B cell (primary cell): ENCODE measurements at regions not wholly inside any gene's neighbourhood (a gene's known extent, or its start where the extent isn't known, plus 50 kb on each side); places are given as distances from the start of the nearest gene placed in this dataset.

Experiments used
- ATAC-seq: fragments of 200-7000 bp; cut with Tn5 transposase; one replicate; pipeline ENCODE4 v1.10.0; 2021; ENCODE audit warnings: low read depth, mild to moderate bottlenecking, moderate number of reproducible peaks, moderate library complexity
- CTCF ChIA-PET: fragments of 350-600 bp; sonication (Branson Sonifier 250); formaldehyde crosslinking; loops from one replicate; lab custom pipeline; 2021; ENCODE audit warnings: antibody characterized with exemption, inconsistent platforms; lab: Charles Lee
- POLR2A ChIA-PET: fragments of 350-600 bp; sonication (Branson Sonifier 250); formaldehyde crosslinking; loops from one replicate; lab custom pipeline; 2021; ENCODE audit warnings: antibody characterized with exemption; lab: Charles Lee
- DNase-seq: peaks from one replicate; pipeline ENCODE4 v3.0.0; 2013
- H2AFZ ChIP-seq: 2 replicates; pipeline ENCODE4 v1.6.1; 2012; ENCODE audit warnings: mild to moderate bottlenecking, low read depth, low read length; ENCODE audit not compliant: insufficient read depth, poor library complexity, severe bottlenecking
- H3K27ac ChIP-seq, 2 donors: 1 replicate in 1 of 2; 2 replicates in 1 of 2; pipeline ENCODE4 v1.5.1; 2012 to 2013; ENCODE audit warnings: low read length in 2 of 2, mild to moderate bottlenecking in 2 of 2, moderate library complexity in 1 of 2
- H3K27me3 ChIP-seq, 4 experiments: fragments of 200-600 bp in 1 of 4; sonication (generic) in 1 of 4; replicated peaks in 1 of 4; 1 replicate in 2 of 4; 2 replicates in 2 of 4; pipeline versions ENCODE4 v1.6.1 to v1.7.0; 2013 to 2016; ENCODE audit warnings: low read length in 3 of 4, mild to moderate bottlenecking in 2 of 4, mixed read lengths in 1 of 4, moderate library complexity in 1 of 4; ENCODE audit not compliant: insufficient read depth in 4 of 4, control insufficient read depth in 3 of 4; ENCODE audit errors: control extremely low read depth in 1 of 4
- H3K36me3 ChIP-seq, 2 experiments: replicated peaks in 1 of 2; 1 replicate in 1 of 2; 2 replicates in 1 of 2; pipeline versions ENCODE4 v1.6.1 to v1.7.1; 2013; ENCODE audit warnings: low read length in 1 of 2; ENCODE audit not compliant: insufficient read depth in 2 of 2, control insufficient read depth in 1 of 2; ENCODE audit errors: control extremely low read depth in 1 of 2, extremely low read depth in 1 of 2
- H3K4me1 ChIP-seq, 2 donors: fragments of 200-600 bp in 1 of 2; sonication (generic) in 1 of 2; 1 replicate in 1 of 2; 2 replicates in 1 of 2; pipeline versions ENCODE4 v1.5.1 to v1.6.1; 2013 to 2017; ENCODE audit warnings: low read length in 2 of 2; ENCODE audit not compliant: control insufficient read depth in 2 of 2, insufficient read depth in 2 of 2
- H3K4me2 ChIP-seq: replicated peaks from 2 replicates; pipeline ENCODE3; 2012; ENCODE audit warnings: mild to moderate bottlenecking, low read depth, low read length; ENCODE audit not compliant: poor library complexity, severe bottlenecking
- H3K4me3 ChIP-seq, 5 experiments: fragments of 200-600 bp in 1 of 5; sonication (generic) in 1 of 5; 1 replicate in 3 of 5; 2 replicates in 2 of 5; pipeline versions ENCODE4 v1.5.1 to v1.7.0; 2011 to 2016; ENCODE audit warnings: low read length in 4 of 5, mild to moderate bottlenecking in 4 of 5, low read depth in 2 of 5, control low read depth in 1 of 5, moderate library complexity in 1 of 5; ENCODE audit not compliant: insufficient read depth in 1 of 5; ENCODE audit errors: control extremely low read depth in 1 of 5, extremely low read depth in 1 of 5
- H3K79me2 ChIP-seq: fragments of 200-600 bp; sonication (generic); one replicate; pipeline ENCODE4 v1.6.0; 2016; ENCODE audit warnings: low read length; ENCODE audit not compliant: control insufficient read depth, insufficient read depth
- H3K9ac ChIP-seq: fragments of 200-600 bp; sonication (generic); 2 replicates; pipeline ENCODE4 v1.6.1; 2017; ENCODE audit warnings: mild to moderate bottlenecking, low read length, moderate library complexity
- H3K9me3 ChIP-seq, 3 donors: one replicate each; pipeline versions ENCODE4 v1.6.1 to v1.7.1; 2013; ENCODE audit warnings: low read length in 2 of 3; ENCODE audit not compliant: control insufficient read depth in 2 of 3, insufficient read depth in 1 of 3; ENCODE audit errors: control extremely low read depth in 1 of 3
- H4K20me1 ChIP-seq: 2 replicates; pipeline ENCODE4 v1.6.0; 2012; ENCODE audit warnings: mild to moderate bottlenecking, low read length; ENCODE audit not compliant: insufficient read depth, control insufficient read depth, poor library complexity, severe bottlenecking
- H3K27ac Mint-ChIP-seq: one replicate; pipeline ENCODE4 v1.8.0; 2021; ENCODE audit warnings: mixed read lengths
- H3K27me3 Mint-ChIP-seq: one replicate; pipeline ENCODE4 v1.8.0; 2021; ENCODE audit warnings: mixed read lengths
- H3K4me1 Mint-ChIP-seq: one replicate; pipeline ENCODE4 v1.8.0; 2021; ENCODE audit warnings: mixed read lengths
- H3K4me3 Mint-ChIP-seq: one replicate; pipeline ENCODE4 v1.8.0; 2021; ENCODE audit warnings: mixed read lengths
- H3K9me3 Mint-ChIP-seq: one replicate; pipeline ENCODE4 v1.8.0; 2022; ENCODE audit warnings: mixed read lengths; ENCODE audit not compliant: insufficient read depth
- EZH2 ChIP-seq: IDR thresholded peaks from 2 replicates; pipeline ENCODE4 v1.6.1; 2012; ENCODE audit warnings: borderline replicate concordance, low read depth, mild to moderate bottlenecking, moderate library complexity, low read length; ENCODE audit not compliant: insufficient read depth, poor library complexity, severe bottlenecking
- WGBS: methylation state at CpG from one replicate; pipeline ENCODE4 v1.1.5; 2013; ENCODE audit warnings: missing lambda C conversion rate; ENCODE audit not compliant: insufficient coverage; 5-methylcytosine and 5-hydroxymethylcytosine counted together
- intact Hi-C: fragments of 100-400 bp; cut with micrococcal nuclease; formaldehyde crosslinking; loops from one replicate; pipeline ENCODE4 v1.10.0; 2022
- TF ChIP-seq, protein P1 (sequence below): fragments of 200-600 bp; IDR thresholded peaks from one replicate; pipeline ENCODE4 v1.8.0; 2022; ENCODE audit warnings: antibody characterized with exemption, mild to moderate bottlenecking

DNA sequence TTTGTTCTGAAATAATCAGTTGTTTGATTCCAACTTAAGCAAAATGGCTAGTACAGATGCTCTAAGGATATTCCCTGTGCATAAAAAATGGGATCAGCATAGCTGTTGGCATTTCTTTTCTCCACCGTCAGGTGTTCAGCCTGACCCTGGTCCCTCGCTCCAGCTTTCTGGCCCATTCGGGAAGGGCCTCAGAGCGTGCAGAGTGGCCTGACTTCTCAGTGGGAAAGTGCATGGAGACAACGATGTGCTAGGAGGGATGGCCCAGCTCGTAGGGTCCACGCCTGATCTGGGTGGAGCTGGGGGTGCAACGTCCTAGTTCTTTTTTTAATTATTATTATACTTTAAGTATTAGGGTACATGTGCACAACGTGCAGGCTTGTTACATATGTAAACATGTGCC lies 319.1 kb upstream of the IRX4 start:
- H3K27ac Mint-ChIP-seq, result no peak overlapping the region
- POLR2A ChIA-PET, result no interaction called here
- Histone ChIP-seq H3K79me2 (no peaks in the 10 kb centered on the region), H4K20me1 (no peaks in the 10 kb centered on the region), H3K9ac (no peak overlapping the region), H3K27me3 (peaks cover 0 to under 1% (median 0%) of the 10 kb centered on the region in 4 experiments), H3K4me2 (no peak overlapping the region), H3K4me1 (no peaks in the 10 kb centered on the region), H3K9me3 (peaks cover 0 to 32% (median 0%) of the 10 kb centered on the region in 3 donors), H3K27ac (no peak overlapping the region), H3K4me3 (no peak overlapping the region), H2AFZ (no peak overlapping the region), H3K36me3 (no peaks in the 10 kb centered on the region)
- H3K9me3 Mint-ChIP-seq, result no peaks in the 10 kb centered on the region
- ATAC-seq (no peak), DNase-seq (no peak)
- H3K4me1 Mint-ChIP-seq, result no peaks in the 10 kb centered on the region
- no peak overlapping the region for H3K4me3 Mint-ChIP-seq
- TF ChIP-seq, protein P1, sequence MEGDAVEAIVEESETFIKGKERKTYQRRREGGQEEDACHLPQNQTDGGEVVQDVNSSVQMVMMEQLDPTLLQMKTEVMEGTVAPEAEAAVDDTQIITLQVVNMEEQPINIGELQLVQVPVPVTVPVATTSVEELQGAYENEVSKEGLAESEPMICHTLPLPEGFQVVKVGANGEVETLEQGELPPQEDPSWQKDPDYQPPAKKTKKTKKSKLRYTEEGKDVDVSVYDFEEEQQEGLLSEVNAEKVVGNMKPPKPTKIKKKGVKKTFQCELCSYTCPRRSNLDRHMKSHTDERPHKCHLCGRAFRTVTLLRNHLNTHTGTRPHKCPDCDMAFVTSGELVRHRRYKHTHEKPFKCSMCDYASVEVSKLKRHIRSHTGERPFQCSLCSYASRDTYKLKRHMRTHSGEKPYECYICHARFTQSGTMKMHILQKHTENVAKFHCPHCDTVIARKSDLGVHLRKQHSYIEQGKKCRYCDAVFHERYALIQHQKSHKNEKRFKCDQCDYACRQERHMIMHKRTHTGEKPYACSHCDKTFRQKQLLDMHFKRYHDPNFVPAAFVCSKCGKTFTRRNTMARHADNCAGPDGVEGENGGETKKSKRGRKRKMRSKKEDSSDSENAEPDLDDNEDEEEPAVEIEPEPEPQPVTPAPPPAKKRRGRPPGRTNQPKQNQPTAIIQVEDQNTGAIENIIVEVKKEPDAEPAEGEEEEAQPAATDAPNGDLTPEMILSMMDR, result no peak
- TF ChIP-seq EZH2, result no peak
- intact Hi-C loops, result no loop called here
- CTCF ChIA-PET, result no interaction called here
- peaks cover 6% of the 10 kb centered on the region for H3K27me3 Mint-ChIP-seq
- WGBS, result 90% methylated on average over 5 of the region's 9 CpGs

DNA sequence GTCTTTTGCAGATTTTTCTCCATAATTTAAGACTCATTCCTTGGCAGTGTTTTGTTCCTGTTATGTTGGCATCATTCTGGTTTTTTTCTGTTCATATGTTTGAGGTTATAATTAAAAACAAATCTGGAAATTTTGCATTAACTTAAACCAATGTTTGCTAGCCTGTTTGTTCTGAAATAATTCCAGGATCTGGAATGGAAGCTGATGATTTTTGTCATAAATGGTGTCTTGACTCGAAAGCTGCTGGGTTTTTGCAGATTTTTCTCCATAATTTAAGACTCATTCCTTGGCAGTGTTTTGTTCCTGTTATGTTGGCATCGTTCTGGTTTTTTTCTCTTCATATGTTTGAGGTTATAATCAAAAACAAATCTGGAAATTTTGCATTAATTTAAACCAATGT lies 318.7 kb upstream of the IRX4 start:
- H3K9me3 ChIP-seq, result peaks cover 0 to 32% (median 0%) of the 10 kb centered on the region in 3 donors
- no peaks in the 10 kb centered on the region for H3K36me3 ChIP-seq
- DNase-seq (no peak), ATAC-seq (no peak)
- no peaks in the 10 kb centered on the region for H3K4me1 Mint-ChIP-seq
- H3K27me3 Mint-ChIP-seq, result peaks cover 7% of the 10 kb centered on the region
- intact Hi-C loops, result no loop called here
- no peak overlapping the region for H3K27ac Mint-ChIP-seq
- H4K20me1 ChIP-seq, result no peaks in the 10 kb centered on the region
- TF ChIP-seq, protein P1, result no peak
- TF ChIP-seq EZH2, result no peak
- no peak overlapping the region for H3K9ac ChIP-seq
- WGBS, result no CpG with 5 or more reads among the region's 2 CpGs
- H3K9me3 Mint-ChIP-seq, result no peaks in the 10 kb centered on the region
- no peak overlapping the region for H3K27ac ChIP-seq
- ChIA-PET CTCF (no interaction called here), POLR2A (no interaction called here)
- no peak overlapping the region for H3K4me2 ChIP-seq
- no peaks in the 10 kb centered on the region for H3K4me1 ChIP-seq
- no peak overlapping the region for H3K4me3 Mint-ChIP-seq
- no peak overlapping the region for H3K4me3 ChIP-seq
- no peak overlapping the region for H2AFZ ChIP-seq
- H3K27me3 ChIP-seq, result no peaks in the 10 kb centered on the region
- no peaks in the 10 kb centered on the region for H3K79me2 ChIP-seq
